Globus pallidus (tissue), 1 donor: ENCODE measurements at regions not wholly inside any gene's neighbourhood (a gene's known extent, or its start where the extent isn't known, plus 50 kb on each side); places are given as distances from the start of the nearest gene placed in this dataset.

Experiments
- DNase-seq: peaks from one replicate; pipeline ENCODE4 v3.0.0-alpha.2; 2015; ENCODE audit warnings: low spot score

- no peak for DNase-seq
Observed at GRCh38 chr9:22286661-22287060, 160.0 kb upstream of the DMRTA1 start.

GRCh38 chr9:22288661-22289060, 158.0 kb upstream of the DMRTA1 start:
- DNase-seq, result no peak

- peak; percentile 15 for DNase-seq
Observed at GRCh38 chr9:22307013-22307711, 139.5 kb upstream of the DMRTA1 start.

GRCh38 chr9:22308177-22308576, 138.4 kb upstream of the DMRTA1 start:
- DNase-seq, result no peak

- DNase-seq, result no peak
Observed at GRCh38 chr9:22316645-22317044, 130.0 kb upstream of the DMRTA1 start.

GRCh38 chr9:22331533-22331932, 115.1 kb upstream of the DMRTA1 start:
- DNase-seq, result no peak

GRCh38 chr9:22332202-22332601, 114.4 kb upstream of the DMRTA1 start:
- DNase-seq, result no peak

GRCh38 chr9:22337261-22337660, 109.4 kb upstream of the DMRTA1 start:
- DNase-seq, result no peak

- no peak for DNase-seq
Observed at GRCh38 chr9:22342491-22343217, 104.0 kb upstream of the DMRTA1 start.

GRCh38 chr9:22343218-22343611, 103.4 kb upstream of the DMRTA1 start:
- no peak for DNase-seq

- DNase-seq, result no peak
Observed at GRCh38 chr9:22354699-22355384, 91.8 kb upstream of the DMRTA1 start.

- DNase-seq, result no peak
Observed at GRCh38 chr9:22356985-22357384, 89.6 kb upstream of the DMRTA1 start.

GRCh38 chr9:22363421-22363887, 83.2 kb upstream of the DMRTA1 start:
- DNase-seq, result no peak

GRCh38 chr9:22373636-22374035, 73.0 kb upstream of the DMRTA1 start:
- no peak for DNase-seq

- DNase-seq, result no peak
Observed at GRCh38 chr9:22374051-22374450, 72.6 kb upstream of the DMRTA1 start.

GRCh38 chr9:22379272-22379671, 67.4 kb upstream of the DMRTA1 start:
- DNase-seq, result no peak

- no peak for DNase-seq
Observed at GRCh38 chr9:22381170-22381569, 65.5 kb upstream of the DMRTA1 start.

GRCh38 chr9:22382331-22382730, 64.3 kb upstream of the DMRTA1 start:
- no peak for DNase-seq

- DNase-seq, result no peak
Observed at GRCh38 chr9:22383718-22384117, 62.9 kb upstream of the DMRTA1 start.

- no peak for DNase-seq
Observed at GRCh38 chr9:22389271-22389670, 57.4 kb upstream of the DMRTA1 start.

- no peak for DNase-seq
Observed at GRCh38 chr9:22392523-22392922, 54.1 kb upstream of the DMRTA1 start.

- DNase-seq, result no peak
Observed at GRCh38 chr9:22395687-22396141, 50.9 kb upstream of the DMRTA1 start.
